Skin epidermis (tissue), 12 donors: ENCODE measurements at regions not wholly inside any gene's neighbourhood (a gene's known extent, or its start where the extent isn't known, plus 50 kb on each side); places are given as distances from the start of the nearest gene placed in this dataset.

Experiments used
- H3K27ac ChIP-seq, 21 experiments: fragments of 200-600 bp; sonication (generic) in 11 of 21; one replicate each; pipeline ENCODE4 v1.5.0; 2020; ENCODE audit warnings: mild to moderate bottlenecking in 3 of 21, inconsistent platforms in 2 of 21, moderate library complexity in 2 of 21
- H3K4me3 ChIP-seq, 7 experiments: fragments of 200-600 bp; sonication (generic) in 2 of 7; one replicate each; pipeline ENCODE4 v1.5.0; 2020; ENCODE audit warnings: inconsistent platforms in 2 of 7, mild to moderate bottlenecking in 2 of 7, moderate library complexity in 1 of 7

GRCh38 chr16:79808731-79809130 lies 208.2 kb upstream of the MAF start:
- Histone ChIP-seq H3K27ac (peak overlapping the region in 5 of 21 experiments; percentile 17 to 56 (median 25)), H3K4me3 (no peak overlapping the region)

- Histone ChIP-seq H3K27ac (no peak overlapping the region), H3K4me3 (no peak overlapping the region)
These were observed 206.2 kb upstream of the MAF start for GRCh38 chr16:79806757-79807156.

- Histone ChIP-seq H3K4me3 (no peak overlapping the region), H3K27ac (no peak overlapping the region)
These were observed 205.1 kb upstream of the MAF start for GRCh38 chr16:79805621-79806020.

- Histone ChIP-seq H3K27ac (no peak overlapping the region), H3K4me3 (no peak overlapping the region)
These were observed 201.1 kb upstream of the MAF start for GRCh38 chr16:79801646-79802045.

GRCh38 chr16:79800016-79800608 lies 199.6 kb upstream of the MAF start:
- no peak overlapping the region for H3K27ac ChIP-seq

GRCh38 chr16:79798416-79799053 lies 198.0 kb upstream of the MAF start:
- no peak overlapping the region for H3K4me3 ChIP-seq
- no peak overlapping the region for H3K27ac ChIP-seq

More at GRCh38 chr16:79800016-79800608, 199.6 kb upstream of the MAF start:
- H3K4me3 ChIP-seq: no peak overlapping the region

- no peak overlapping the region for H3K27ac ChIP-seq
- no peak overlapping the region for H3K4me3 ChIP-seq
These were observed 196.9 kb upstream of the MAF start for GRCh38 chr16:79797486-79797885.

- peak overlapping the region in 1 of 21 experiments; percentile 3 for H3K27ac ChIP-seq
- H3K4me3 ChIP-seq: no peak overlapping the region
These were observed 195.0 kb upstream of the MAF start for GRCh38 chr16:79795556-79795955.

GRCh38 chr16:79794941-79795340 lies 194.4 kb upstream of the MAF start:
- peak overlapping the region in 2 of 21 experiments; percentile 3 to 39 for H3K27ac ChIP-seq
- H3K4me3 ChIP-seq: no peak overlapping the region

- no peak overlapping the region for H3K27ac ChIP-seq
These were observed 192.3 kb upstream of the MAF start for GRCh38 chr16:79792664-79793351.

GRCh38 chr16:79792076-79792475 lies 191.5 kb upstream of the MAF start:
- no peak overlapping the region for H3K27ac ChIP-seq

More at GRCh38 chr16:79792664-79793351, 192.3 kb upstream of the MAF start:
- H3K4me3 ChIP-seq: no peak overlapping the region

GRCh38 chr16:79790854-79791253 lies 190.3 kb upstream of the MAF start:
- no peak overlapping the region for H3K27ac ChIP-seq

More at GRCh38 chr16:79792076-79792475, 191.5 kb upstream of the MAF start:
- H3K4me3 ChIP-seq: no peak overlapping the region

GRCh38 chr16:79788949-79789348 lies 188.4 kb upstream of the MAF start:
- H3K27ac ChIP-seq: peak overlapping the region in 1 of 21 experiments; percentile 33
- no peak overlapping the region for H3K4me3 ChIP-seq

More at GRCh38 chr16:79790854-79791253, 190.3 kb upstream of the MAF start:
- no peak overlapping the region for H3K4me3 ChIP-seq

GRCh38 chr16:79786389-79786788 lies 185.9 kb upstream of the MAF start:
- no peak overlapping the region for H3K4me3 ChIP-seq
- H3K27ac ChIP-seq: no peak overlapping the region

- H3K27ac ChIP-seq: no peak overlapping the region
- H3K4me3 ChIP-seq: no peak overlapping the region
These were observed 183.5 kb upstream of the MAF start for GRCh38 chr16:79784007-79784406.

- Histone ChIP-seq H3K27ac (peak overlapping the region in 1 of 21 experiments; percentile 82), H3K4me3 (no peak overlapping the region)
These were observed 177.1 kb upstream of the MAF start for GRCh38 chr16:79777679-79778078.

- Histone ChIP-seq H3K27ac (peak overlapping the region in 19 of 21 experiments; percentile 1 to 82 (median 66)), H3K4me3 (no peak overlapping the region)
These were observed 175.8 kb upstream of the MAF start for GRCh38 chr16:79776243-79776847.

- no peak overlapping the region for H3K4me3 ChIP-seq
- no peak overlapping the region for H3K27ac ChIP-seq
These were observed 172.2 kb upstream of the MAF start for GRCh38 chr16:79772784-79773183.

GRCh38 chr16:79772048-79772447 lies 171.5 kb upstream of the MAF start:
- Histone ChIP-seq H3K27ac (no peak overlapping the region), H3K4me3 (no peak overlapping the region)

GRCh38 chr16:79770244-79771064 lies 169.9 kb upstream of the MAF start:
- Histone ChIP-seq H3K27ac (peak overlapping the region; percentile 59 to 93 (median 85)), H3K4me3 (peak overlapping the region; percentile 37 to 46 (median 41))
